OCI-LY3 (cell line): ENCODE measurements at regions not wholly inside any gene's neighbourhood (a gene's known extent, or its start where the extent isn't known, plus 50 kb on each side); places are given as distances from the start of the nearest gene placed in this dataset.
"Not testable (repeated sequence)": the region's sequence is repeated elsewhere in the genome, so short reads cannot be mapped to it uniquely, and the experiment has no call there.

Experiments used
- H2AFZ ChIP-seq: fragments of 200-600, 300-600 bp; shearing (Covaris generic); 2 replicates; pipeline ENCODE4 v1.6.0; 2014; ENCODE audit warnings: antibody characterized with exemption, low read depth, low read length
- H3K27ac ChIP-seq: fragments of 200-600, 300-600 bp; sonication (generic); 2 replicates; pipeline ENCODE4 v1.5.1; 2014; ENCODE audit warnings: mild to moderate bottlenecking, low read length, moderate library complexity, mixed read lengths
- H3K27me3 ChIP-seq: fragments of 200-600, 300-600 bp; sonication (generic); 2 replicates; pipeline ENCODE4 v1.6.1; 2014; ENCODE audit warnings: low read depth, low read length, mixed read lengths
- H3K36me3 ChIP-seq: fragments of 200-600, 300-600 bp; sonication (generic); replicated peaks from 2 replicates; pipeline ENCODE3; 2014; ENCODE audit warnings: low read depth, low read length, mixed read lengths
- H3K4me1 ChIP-seq: fragments of 300-600, 200-600 bp; sonication (generic); 2 replicates; pipeline ENCODE4 v1.6.1; 2014; ENCODE audit warnings: low read length, mixed read lengths
- H3K4me2 ChIP-seq: fragments of 200-600, 300-600 bp; sonication (generic); 2 replicates; pipeline ENCODE4 v1.6.1; 2014; ENCODE audit warnings: low read length, mixed read lengths
- H3K4me3 ChIP-seq: fragments of 300-600, 200-600 bp; sonication (generic); 2 replicates; pipeline ENCODE4 v1.5.1; 2014; ENCODE audit warnings: antibody characterized with exemption, mild to moderate bottlenecking, low read length, moderate library complexity
- H3K79me2 ChIP-seq: fragments of 300-600, 200-600 bp; shearing (Covaris generic); 2 replicates; pipeline ENCODE4 v1.6.1; 2014; ENCODE audit warnings: mild to moderate bottlenecking, low read length, mixed read lengths
- H3K9ac ChIP-seq: fragments of 300-600, 200-600 bp; shearing (Covaris generic); 2 replicates; pipeline ENCODE4 v1.6.0; 2014; ENCODE audit warnings: mild to moderate bottlenecking, low read length, moderate library complexity
- H3K9me3 ChIP-seq: fragments of 200-600, 300-600 bp; shearing (Covaris generic); 2 replicates; pipeline ENCODE4 v1.6.1; 2014; ENCODE audit warnings: low read length, mixed read lengths; ENCODE audit not compliant: insufficient read depth
- H4K20me1 ChIP-seq: fragments of 200-600, 300-600 bp; sonication (generic); 2 replicates; pipeline ENCODE4 v1.6.1; 2016; ENCODE audit warnings: low read length, mixed read lengths; ENCODE audit not compliant: insufficient read depth
- EZH2phosphoT487 ChIP-seq: fragments of 200-600 bp; shearing (Covaris generic); IDR thresholded peaks from 2 replicates; pipeline ENCODE4 v1.6.1; 2018; ENCODE audit warnings: antibody characterized with exemption, mixed run types, low read depth
- TF ChIP-seq, protein P1 (sequence below): fragments of 200-600, 300-600 bp; sonication (generic); IDR thresholded peaks from 2 replicates; pipeline ENCODE4 v1.5.1; 2014; ENCODE audit warnings: antibody characterized with exemption, low read length, low read depth

GRCh38 chr6:27726619-27727023, 185.6 kb downstream of the OR2B2 start:
- Histone ChIP-seq H4K20me1 (no peaks in the 10 kb centered on the region), H3K4me2 (peak overlapping the region; percentile 52), H2AFZ (peak overlapping the region; percentile 46; the same call in 1 of the 2 replicates), H3K36me3 (no peaks in the 10 kb centered on the region), H3K9me3 (no peaks in the 10 kb centered on the region), H3K79me2 (no peaks in the 10 kb centered on the region), H3K4me3 (peak overlapping the region; percentile 37), H3K9ac (no peak overlapping the region), H3K27ac (no peak overlapping the region), H3K27me3 (no peaks in the 10 kb centered on the region), H3K4me1 (no peaks in the 10 kb centered on the region)
- TF ChIP-seq, protein P1, sequence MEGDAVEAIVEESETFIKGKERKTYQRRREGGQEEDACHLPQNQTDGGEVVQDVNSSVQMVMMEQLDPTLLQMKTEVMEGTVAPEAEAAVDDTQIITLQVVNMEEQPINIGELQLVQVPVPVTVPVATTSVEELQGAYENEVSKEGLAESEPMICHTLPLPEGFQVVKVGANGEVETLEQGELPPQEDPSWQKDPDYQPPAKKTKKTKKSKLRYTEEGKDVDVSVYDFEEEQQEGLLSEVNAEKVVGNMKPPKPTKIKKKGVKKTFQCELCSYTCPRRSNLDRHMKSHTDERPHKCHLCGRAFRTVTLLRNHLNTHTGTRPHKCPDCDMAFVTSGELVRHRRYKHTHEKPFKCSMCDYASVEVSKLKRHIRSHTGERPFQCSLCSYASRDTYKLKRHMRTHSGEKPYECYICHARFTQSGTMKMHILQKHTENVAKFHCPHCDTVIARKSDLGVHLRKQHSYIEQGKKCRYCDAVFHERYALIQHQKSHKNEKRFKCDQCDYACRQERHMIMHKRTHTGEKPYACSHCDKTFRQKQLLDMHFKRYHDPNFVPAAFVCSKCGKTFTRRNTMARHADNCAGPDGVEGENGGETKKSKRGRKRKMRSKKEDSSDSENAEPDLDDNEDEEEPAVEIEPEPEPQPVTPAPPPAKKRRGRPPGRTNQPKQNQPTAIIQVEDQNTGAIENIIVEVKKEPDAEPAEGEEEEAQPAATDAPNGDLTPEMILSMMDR = no peak
- no peak for TF ChIP-seq EZH2phosphoT487

DNA sequence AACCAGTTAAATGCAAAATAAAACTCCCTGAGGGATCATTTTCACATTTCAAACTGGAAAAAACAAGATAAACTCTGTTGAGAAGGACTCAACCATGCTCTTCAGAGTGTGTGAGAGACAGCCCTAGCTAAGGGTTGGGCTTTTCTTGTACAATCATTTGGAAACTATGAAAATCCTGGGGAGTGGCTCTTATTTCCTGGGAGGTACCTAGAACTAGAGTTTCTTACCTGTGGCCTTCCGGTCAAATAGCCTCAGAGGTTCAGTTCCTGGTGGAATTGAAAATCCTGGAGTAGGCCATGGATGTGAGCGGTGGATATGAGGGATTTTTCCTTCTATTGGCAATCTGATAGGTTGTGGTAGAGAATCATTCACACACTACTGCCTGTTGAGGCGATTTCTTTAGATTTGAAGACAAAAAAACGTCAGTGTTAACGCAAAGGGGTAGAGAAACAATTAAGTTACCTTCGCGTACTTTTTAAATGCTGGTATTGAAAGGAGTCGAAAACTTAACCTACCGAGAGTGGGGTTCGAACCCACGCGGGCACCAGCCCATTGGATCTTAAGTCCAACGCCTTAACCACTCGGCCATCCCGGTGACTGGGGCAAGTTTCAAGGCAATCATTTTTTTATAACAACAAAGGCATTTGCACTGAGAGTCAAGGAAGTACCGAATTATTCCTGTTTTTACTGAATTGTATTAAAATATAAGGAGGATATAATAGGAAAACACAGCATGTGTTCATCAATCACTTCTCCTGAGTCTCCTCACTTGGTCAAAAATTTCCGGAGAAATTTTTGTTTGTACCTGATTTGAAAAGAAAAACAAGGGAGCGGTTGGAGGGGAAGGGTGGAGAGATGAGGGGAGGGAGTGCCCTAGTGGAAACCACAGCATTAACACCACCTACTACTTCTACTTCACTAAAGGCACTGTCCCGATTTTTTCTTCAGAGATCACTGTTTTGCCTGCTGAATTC, 191.3 kb downstream of the OR2B2 start:
- Histone ChIP-seq H3K4me2 (no peak overlapping the region), H3K9me3 (no peaks in the 10 kb centered on the region), H4K20me1 (no peaks in the 10 kb centered on the region), H3K4me3 (no peak overlapping the region), H2AFZ (no peak overlapping the region), H3K4me1 (peaks cover 8% of the 10 kb centered on the region), H3K9ac (no peak overlapping the region), H3K36me3 (no peaks in the 10 kb centered on the region), H3K27me3 (no peaks in the 10 kb centered on the region), H3K27ac (no peak overlapping the region), H3K79me2 (no peaks in the 10 kb centered on the region)
- TF ChIP-seq, protein P1 = no peak
- no peak for TF ChIP-seq EZH2phosphoT487

DNA sequence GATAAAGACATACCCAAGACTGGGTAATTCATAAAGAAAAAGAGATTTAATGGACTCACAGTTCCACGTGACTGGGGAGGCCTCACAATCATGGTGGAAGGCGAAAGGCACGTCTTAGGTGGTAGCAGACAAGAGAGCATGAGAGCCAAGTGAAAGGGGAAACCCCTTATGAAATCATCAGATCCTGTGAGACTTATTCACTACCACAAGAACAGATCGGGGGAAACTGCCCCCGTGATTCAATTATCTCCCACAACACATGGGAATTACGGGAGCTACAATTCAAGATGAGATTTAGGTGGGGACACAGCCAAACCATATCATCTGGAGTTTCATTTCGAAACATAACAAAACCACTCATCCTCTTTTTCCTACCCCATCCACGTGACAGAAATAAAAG, 193.2 kb downstream of the OR2B2 start:
- not testable (repeated sequence) for H2AFZ ChIP-seq, H3K27ac ChIP-seq, H3K9ac ChIP-seq, H3K4me1 ChIP-seq, H3K79me2 ChIP-seq, H3K9me3 ChIP-seq, H3K36me3 ChIP-seq, H3K27me3 ChIP-seq, H4K20me1 ChIP-seq
- H3K4me2 ChIP-seq = peak overlapping the region; percentile 48
- H3K4me3 ChIP-seq = peak overlapping the region; percentile 26; the same call in 1 of the 2 replicates

DNA sequence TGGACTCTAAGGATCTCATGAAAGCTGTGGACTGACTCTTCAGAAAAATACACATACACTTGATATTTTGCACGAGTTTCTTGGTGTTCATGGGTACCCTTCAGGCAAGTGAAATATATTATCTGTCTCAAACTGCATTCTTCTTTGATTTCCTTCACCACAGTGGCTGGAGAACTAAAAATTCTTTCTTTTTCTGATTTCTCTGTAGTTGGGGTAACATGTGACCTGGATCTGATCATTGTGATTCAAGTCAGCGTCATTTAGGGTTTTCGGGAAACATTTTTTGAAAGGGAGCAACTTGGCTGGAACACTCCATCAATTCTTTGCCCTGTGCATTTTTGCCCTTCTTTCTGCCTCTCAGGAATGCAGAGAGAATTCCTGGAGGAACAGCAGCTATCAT, 205.8 kb downstream of the OR2B2 start:
- no peaks in the 10 kb centered on the region for H3K9me3 ChIP-seq
- no peak overlapping the region for H3K9ac ChIP-seq
- H3K4me3 ChIP-seq = no peak overlapping the region
- H2AFZ ChIP-seq = no peak overlapping the region
- H3K27me3 ChIP-seq = no peaks in the 10 kb centered on the region
- no peak overlapping the region for H3K27ac ChIP-seq
- no peaks in the 10 kb centered on the region for H3K79me2 ChIP-seq
- no peaks in the 10 kb centered on the region for H4K20me1 ChIP-seq
- no peaks in the 10 kb centered on the region for H3K36me3 ChIP-seq
- H3K4me1 ChIP-seq = no peaks in the 10 kb centered on the region
- TF ChIP-seq, protein P1 = no peak
- TF ChIP-seq EZH2phosphoT487 = no peak
- H3K4me2 ChIP-seq = no peak overlapping the region
